ENCODE measurements at regions not wholly inside any gene's neighbourhood (a gene's known extent, or its start where the extent isn't known, plus 50 kb on each side); places are given as distances from the start of the nearest gene placed in this dataset.

GRCh38 chr7:41508755-41509154 is 194.1 kb downstream of the INHBA start:
- Histone ChIP-seq H3K79me2 (ENCODE audit: insufficient read depth, low read depth, low read length) (no peaks in the 10 kb centered on the region), H3K4me2 (ENCODE audit: low read length) (no peak overlapping the region), H3K9me2 (ENCODE audit: insufficient read depth, low read length) (no peaks in the 10 kb centered on the region), H3K4me1 (ENCODE audit: insufficient read depth, low read length, poor library complexity, severe bottlenecking) (no peaks in the 10 kb centered on the region), H2AFZ (ENCODE audit: low read length) (no peak overlapping the region), H3K36me3 (ENCODE audit: insufficient read depth, low read length) (no peaks in the 10 kb centered on the region), H4K20me1 (ENCODE audit: insufficient read depth, low read length) (no peaks in the 10 kb centered on the region), H3K9me3 (ENCODE audit: low read length) (no peaks in the 10 kb centered on the region), H3K4me3 (ENCODE audit: low read depth, low read length, poor library complexity, severe bottlenecking) (no peak overlapping the region), H3K27ac (ENCODE audit: low read depth, low read length, poor library complexity, severe bottlenecking) (no peak overlapping the region)
- ChIA-PET POLR2A (no interaction called here), CTCF (ENCODE audit: unreplicated experiment) (no interaction called here)
- no peak for DNase-seq (ENCODE audit: low spot score)
- TF ChIP-seq CTCF (conservative IDR thresholded peaks at IDR 0.05; ENCODE audit: low read length) (no peak), EZH2phosphoT487 (IDR thresholded peaks at IDR 0.05; ENCODE audit: borderline replicate concordance, low read depth, low read length) (no peak)
- intact Hi-C loops (cut with micrococcal nuclease; ENCODE audit: unreplicated experiment) = no loop called here
- no TSS peak for BruUV-seq (replicated peaks)

GRCh38 chr7:41507686-41508268 is 195.1 kb downstream of the INHBA start:
- no peak for DNase-seq (ENCODE audit: low spot score)
- no peak overlapping the region for H3K4me2 ChIP-seq (ENCODE audit: low read length)
- H3K79me2 ChIP-seq (ENCODE audit: insufficient read depth, low read depth, low read length) = no peaks in the 10 kb centered on the region
- H3K4me1 ChIP-seq (ENCODE audit: insufficient read depth, low read length, poor library complexity, severe bottlenecking) = no peaks in the 10 kb centered on the region
- no peaks in the 10 kb centered on the region for H4K20me1 ChIP-seq (ENCODE audit: insufficient read depth, low read length)
- BruUV-seq (replicated peaks) = no TSS peak
- H3K9me2 ChIP-seq (ENCODE audit: insufficient read depth, low read length) = no peaks in the 10 kb centered on the region
- H3K36me3 ChIP-seq (ENCODE audit: insufficient read depth, low read length) = no peaks in the 10 kb centered on the region
- intact Hi-C loops (cut with micrococcal nuclease; ENCODE audit: unreplicated experiment) = no loop called here
- no peak overlapping the region for H3K27ac ChIP-seq (ENCODE audit: low read depth, low read length, poor library complexity, severe bottlenecking)
- H2AFZ ChIP-seq (ENCODE audit: low read length) = no peak overlapping the region
- CTCF ChIA-PET (ENCODE audit: unreplicated experiment) = no interaction called here
- no peak for TF ChIP-seq EZH2phosphoT487 (IDR thresholded peaks at IDR 0.05; ENCODE audit: borderline replicate concordance, low read depth, low read length)
- TF ChIP-seq CTCF (conservative IDR thresholded peaks at IDR 0.05; ENCODE audit: low read length) = no peak
- POLR2A ChIA-PET = no interaction called here
- H3K9me3 ChIP-seq (ENCODE audit: low read length) = no peaks in the 10 kb centered on the region
- H3K4me3 ChIP-seq (ENCODE audit: low read depth, low read length, poor library complexity, severe bottlenecking) = no peak overlapping the region

- ChIA-PET POLR2A (no interaction called here), CTCF (ENCODE audit: unreplicated experiment) (no interaction called here)
- Histone ChIP-seq H3K4me2 (ENCODE audit: low read length) (no peak overlapping the region), H3K79me2 (ENCODE audit: insufficient read depth, low read depth, low read length) (no peaks in the 10 kb centered on the region), H3K9me2 (ENCODE audit: insufficient read depth, low read length) (no peaks in the 10 kb centered on the region), H3K9me3 (ENCODE audit: low read length) (no peaks in the 10 kb centered on the region), H2AFZ (ENCODE audit: low read length) (no peak overlapping the region), H3K4me1 (ENCODE audit: insufficient read depth, low read length, poor library complexity, severe bottlenecking) (no peaks in the 10 kb centered on the region), H4K20me1 (ENCODE audit: insufficient read depth, low read length) (no peaks in the 10 kb centered on the region), H3K27ac (ENCODE audit: low read depth, low read length, poor library complexity, severe bottlenecking) (no peak overlapping the region), H3K36me3 (ENCODE audit: insufficient read depth, low read length) (no peaks in the 10 kb centered on the region), H3K4me3 (ENCODE audit: low read depth, low read length, poor library complexity, severe bottlenecking) (no peak overlapping the region)
- intact Hi-C loops (cut with micrococcal nuclease; ENCODE audit: unreplicated experiment) = no loop called here
- TF ChIP-seq EZH2phosphoT487 (IDR thresholded peaks at IDR 0.05; ENCODE audit: borderline replicate concordance, low read depth, low read length) = no peak
- TF ChIP-seq CTCF (conservative IDR thresholded peaks at IDR 0.05; ENCODE audit: low read length) = no peak
- DNase-seq (ENCODE audit: low spot score) = no peak
- no TSS peak for BruUV-seq (replicated peaks)
Observed at GRCh38 chr7:41504214-41504980, 198.5 kb downstream of the INHBA start.
